Panc1 (cell line): ENCODE measurements at regions not wholly inside any gene's neighbourhood (a gene's known extent, or its start where the extent isn't known, plus 50 kb on each side); places are given as distances from the start of the nearest gene placed in this dataset.

Experiments
- ATAC-seq: fragments of 200-7000 bp; cut with Tn5 transposase; 2 replicates; pipeline ENCODE4 v1.9.1; 2020; ENCODE audit warnings: mild to moderate bottlenecking, moderate library complexity
- BruUV-seq: library from RNA; stranded (reverse); fragments of 400-500 nt; replicated peaks from 2 replicates; lab custom pipeline; 2021; lab: Mats Ljungman, UMichigan
- CTCF ChIA-PET: fragments of 300-600 bp; sonication (Branson Sonifier 250); formaldehyde crosslinking; loops from one replicate; lab custom pipeline; 2022; ENCODE audit warnings: antibody characterized with exemption; lab: Charles Lee
- POLR2A ChIA-PET: fragments of 300-600 bp; sonication (Branson Sonifier 250); formaldehyde crosslinking; loops from one replicate; lab custom pipeline; 2022; ENCODE audit warnings: antibody characterized with exemption; lab: Charles Lee
- DNase-seq: peaks from one replicate; pipeline ENCODE4 v3.0.0-alpha.2; 2010; ENCODE audit warnings: low read depth, low spot score
- H3K27ac ChIP-seq: 2 replicates; pipeline ENCODE4 v1.5.1; 2011; ENCODE audit warnings: mild to moderate bottlenecking, low read length, inconsistent platforms
- H3K27me3 ChIP-seq: fragments of 200-500 bp; sonication (Bioruptor generic); 2 replicates; pipeline ENCODE4 v1.6.0; 2014; ENCODE audit warnings: low read length, inconsistent platforms; ENCODE audit not compliant: control insufficient read depth, insufficient read depth
- H3K36me3 ChIP-seq: fragments of 200-500 bp; sonication (Bioruptor generic); 2 replicates; pipeline ENCODE4 v1.5.1; 2014; ENCODE audit warnings: inconsistent platforms, mild to moderate bottlenecking, low read length, moderate library complexity; ENCODE audit not compliant: control insufficient read depth, insufficient read depth
- H3K4me1 ChIP-seq: 2 replicates; pipeline ENCODE4 v1.5.1; 2011; ENCODE audit warnings: inconsistent platforms, mild to moderate bottlenecking, low read length, moderate library complexity; ENCODE audit not compliant: control insufficient read depth, insufficient read depth
- H3K4me3 ChIP-seq, 2 experiments: 2 replicates each; pipeline ENCODE4 v1.5.1; 2011 to 2012; ENCODE audit warnings: low read depth in 2 of 2, low read length in 2 of 2, mild to moderate bottlenecking in 2 of 2, inconsistent platforms in 1 of 2, moderate library complexity in 1 of 2
- H3K9me3 ChIP-seq: fragments of 200-500 bp; sonication (Bioruptor generic); 2 replicates; pipeline ENCODE4 v1.5.1; 2014; ENCODE audit warnings: low read depth, mild to moderate bottlenecking, inconsistent platforms, low read length, moderate library complexity; ENCODE audit not compliant: control insufficient read depth, insufficient read depth
- POLR2AphosphoS5 ChIP-seq: IDR thresholded peaks from 2 replicates; pipeline ENCODE4 v1.6.1; 2012; ENCODE audit warnings: mild to moderate bottlenecking, low read depth, low read length, moderate library complexity
- SIN3A ChIP-seq: IDR thresholded peaks from 2 replicates; pipeline ENCODE4 v1.6.1; 2012; ENCODE audit warnings: low read depth, mild to moderate bottlenecking, low read length, moderate library complexity, borderline replicate concordance; ENCODE audit not compliant: insufficient read depth
- TCF7L2 ChIP-seq: IDR thresholded peaks from 2 replicates; pipeline ENCODE4 v1.6.1; 2011; ENCODE audit warnings: mild to moderate bottlenecking, low read depth, low read length, inconsistent platforms
- in situ Hi-C: cut with HindIII; loops from 2 replicates; pipeline ENCODE4 v1.10.0; 2016; ENCODE audit warnings: low sequenced_read_pairs, low pct_unique_long_range_greater_than_20kb
- intact Hi-C: fragments of 100-400 bp; cut with micrococcal nuclease; formaldehyde crosslinking; loops from one replicate; pipeline ENCODE4 v1.10.0; 2022; ENCODE audit not compliant: unreplicated experiment
- TF ChIP-seq, protein P1 (sequence below): fragments of 450-650 bp; IDR thresholded peaks from 2 replicates; pipeline ENCODE4 v1.5.1; 2017; ENCODE audit warnings: mild to moderate bottlenecking
- TF ChIP-seq, protein P2 (sequence below), 2 experiments: IDR thresholded peaks; 2 replicates each; pipeline ENCODE4 v1.6.1; 2011 to 2012; ENCODE audit warnings: low read depth in 2 of 2, control low read depth in 1 of 2, low read length in 1 of 2, mild to moderate bottlenecking in 1 of 2, moderate library complexity in 1 of 2; ENCODE audit not compliant: insufficient read depth in 1 of 2

DNA sequence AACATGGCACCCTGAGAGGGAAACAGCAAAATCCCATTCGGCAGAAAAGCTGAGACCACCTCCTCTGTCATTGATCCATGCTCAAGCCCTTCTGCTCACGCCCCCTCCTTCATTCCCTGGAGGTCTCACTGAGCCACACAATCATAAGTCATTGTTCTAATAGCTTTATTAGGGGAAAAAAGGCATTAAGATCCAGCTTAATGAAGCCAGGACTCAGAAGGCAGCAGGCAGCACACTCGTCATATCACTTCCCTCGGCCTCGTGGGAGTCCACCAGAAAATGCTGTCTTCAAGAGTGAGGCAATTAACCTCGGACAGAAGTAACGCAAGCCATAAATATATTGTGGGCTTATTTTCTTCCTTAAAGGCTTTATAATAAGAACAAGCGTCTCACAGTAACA, 153.9 kb upstream of the PPP2R3A start:
- BruUV-seq: no TSS peak
- intact Hi-C loops (no loop called here), in situ Hi-C loops (no loop called here)
- H3K36me3 ChIP-seq: no peaks in the 10 kb centered on the region
- H3K27ac ChIP-seq: no peak overlapping the region
- H3K9me3 ChIP-seq: no peaks in the 10 kb centered on the region
- POLR2A ChIA-PET: no interaction called here
- no peak for DNase-seq
- CTCF ChIA-PET: no interaction called here
- H3K4me1 ChIP-seq: no peaks in the 10 kb centered on the region
- peaks cover 5% of the 10 kb centered on the region; the same call in 1 of the 2 replicates for H3K27me3 ChIP-seq
- TF ChIP-seq, protein P1, sequence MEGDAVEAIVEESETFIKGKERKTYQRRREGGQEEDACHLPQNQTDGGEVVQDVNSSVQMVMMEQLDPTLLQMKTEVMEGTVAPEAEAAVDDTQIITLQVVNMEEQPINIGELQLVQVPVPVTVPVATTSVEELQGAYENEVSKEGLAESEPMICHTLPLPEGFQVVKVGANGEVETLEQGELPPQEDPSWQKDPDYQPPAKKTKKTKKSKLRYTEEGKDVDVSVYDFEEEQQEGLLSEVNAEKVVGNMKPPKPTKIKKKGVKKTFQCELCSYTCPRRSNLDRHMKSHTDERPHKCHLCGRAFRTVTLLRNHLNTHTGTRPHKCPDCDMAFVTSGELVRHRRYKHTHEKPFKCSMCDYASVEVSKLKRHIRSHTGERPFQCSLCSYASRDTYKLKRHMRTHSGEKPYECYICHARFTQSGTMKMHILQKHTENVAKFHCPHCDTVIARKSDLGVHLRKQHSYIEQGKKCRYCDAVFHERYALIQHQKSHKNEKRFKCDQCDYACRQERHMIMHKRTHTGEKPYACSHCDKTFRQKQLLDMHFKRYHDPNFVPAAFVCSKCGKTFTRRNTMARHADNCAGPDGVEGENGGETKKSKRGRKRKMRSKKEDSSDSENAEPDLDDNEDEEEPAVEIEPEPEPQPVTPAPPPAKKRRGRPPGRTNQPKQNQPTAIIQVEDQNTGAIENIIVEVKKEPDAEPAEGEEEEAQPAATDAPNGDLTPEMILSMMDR: no peak
- ATAC-seq: no peak
- no peak overlapping the region for H3K4me3 ChIP-seq

DNA sequence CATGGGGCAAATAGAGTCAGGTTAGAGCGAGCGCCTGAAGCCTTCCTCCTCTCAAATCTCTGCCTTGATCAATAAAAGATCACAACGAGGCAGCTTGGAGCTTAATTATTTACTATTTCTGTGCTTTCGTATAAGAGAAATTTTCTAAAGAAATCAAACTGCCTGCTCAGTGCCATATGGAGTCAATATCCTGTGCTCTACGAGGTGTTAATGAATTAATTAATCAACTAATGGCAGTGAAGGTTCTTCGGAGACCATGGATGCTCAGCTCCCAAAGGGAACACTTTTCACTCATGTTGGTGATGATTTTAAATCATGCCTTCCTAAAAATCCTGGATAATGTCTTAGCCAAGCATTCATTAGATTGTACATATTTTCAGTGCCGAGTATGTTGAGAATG, 153.5 kb upstream of the PPP2R3A start:
- BruUV-seq: no TSS peak
- in situ Hi-C loops: no loop called here
- Histone ChIP-seq H3K27me3 (peaks cover 5% of the 10 kb centered on the region; the same call in 1 of the 2 replicates), H3K4me1 (no peaks in the 10 kb centered on the region), H3K4me3 (no peak overlapping the region), H3K36me3 (no peaks in the 10 kb centered on the region), H3K9me3 (no peaks in the 10 kb centered on the region), H3K27ac (no peak overlapping the region)
- CTCF ChIA-PET: no interaction called here
- POLR2A ChIA-PET: no interaction called here
- ATAC-seq (no peak), DNase-seq (no peak)
- intact Hi-C loops: no loop called here
- TF ChIP-seq, protein P1: no peak
- TF ChIP-seq TCF7L2: no peak
- TF ChIP-seq SIN3A: no peak
- TF ChIP-seq, protein P2, sequence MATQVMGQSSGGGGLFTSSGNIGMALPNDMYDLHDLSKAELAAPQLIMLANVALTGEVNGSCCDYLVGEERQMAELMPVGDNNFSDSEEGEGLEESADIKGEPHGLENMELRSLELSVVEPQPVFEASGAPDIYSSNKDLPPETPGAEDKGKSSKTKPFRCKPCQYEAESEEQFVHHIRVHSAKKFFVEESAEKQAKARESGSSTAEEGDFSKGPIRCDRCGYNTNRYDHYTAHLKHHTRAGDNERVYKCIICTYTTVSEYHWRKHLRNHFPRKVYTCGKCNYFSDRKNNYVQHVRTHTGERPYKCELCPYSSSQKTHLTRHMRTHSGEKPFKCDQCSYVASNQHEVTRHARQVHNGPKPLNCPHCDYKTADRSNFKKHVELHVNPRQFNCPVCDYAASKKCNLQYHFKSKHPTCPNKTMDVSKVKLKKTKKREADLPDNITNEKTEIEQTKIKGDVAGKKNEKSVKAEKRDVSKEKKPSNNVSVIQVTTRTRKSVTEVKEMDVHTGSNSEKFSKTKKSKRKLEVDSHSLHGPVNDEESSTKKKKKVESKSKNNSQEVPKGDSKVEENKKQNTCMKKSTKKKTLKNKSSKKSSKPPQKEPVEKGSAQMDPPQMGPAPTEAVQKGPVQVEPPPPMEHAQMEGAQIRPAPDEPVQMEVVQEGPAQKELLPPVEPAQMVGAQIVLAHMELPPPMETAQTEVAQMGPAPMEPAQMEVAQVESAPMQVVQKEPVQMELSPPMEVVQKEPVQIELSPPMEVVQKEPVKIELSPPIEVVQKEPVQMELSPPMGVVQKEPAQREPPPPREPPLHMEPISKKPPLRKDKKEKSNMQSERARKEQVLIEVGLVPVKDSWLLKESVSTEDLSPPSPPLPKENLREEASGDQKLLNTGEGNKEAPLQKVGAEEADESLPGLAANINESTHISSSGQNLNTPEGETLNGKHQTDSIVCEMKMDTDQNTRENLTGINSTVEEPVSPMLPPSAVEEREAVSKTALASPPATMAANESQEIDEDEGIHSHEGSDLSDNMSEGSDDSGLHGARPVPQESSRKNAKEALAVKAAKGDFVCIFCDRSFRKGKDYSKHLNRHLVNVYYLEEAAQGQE (IDR thresholded peaks at IDR 0.05; ENCODE audit: insufficient read depth in 1 of 2, low read depth in 2 of 2, low read length in 1 of 2): no peak
- no peak for TF ChIP-seq POLR2AphosphoS5
